Stimulated activated naive B cell treated with anti-CD40 and anti-IgM and Interleukin-4, amounts not matched to agents 10 μg/mL and 1 μg/mL and 100 μg/mL, for 72 hours (primary cell): ENCODE measurements at regions not wholly inside any gene's neighbourhood (a gene's known extent, or its start where the extent isn't known, plus 50 kb on each side); places are given as distances from the start of the nearest gene placed in this dataset.

ENCODE experiments used
- ATAC-seq, 2 donors: fragments of 150-1000 bp; cut with Tn5 transposase; replicated peaks; 2 replicates each; pipeline ENCODE4 v1.10.0; 2021; ENCODE audit warnings: moderate library complexity in 1 of 2
- DNase-seq: peaks from one replicate; pipeline ENCODE4 v3.0.0; 2021
- H3K27ac Mint-ChIP-seq: one replicate; pipeline ENCODE4 v1.8.0; 2022; ENCODE audit warnings: mild to moderate bottlenecking, mixed read lengths
- H3K27me3 Mint-ChIP-seq, 2 donors: one replicate each; pipeline ENCODE4 v1.8.0; 2022; ENCODE audit warnings: mixed read lengths in 2 of 2
- H3K36me3 Mint-ChIP-seq, 2 donors: one replicate each; pipeline ENCODE4 v1.8.0; 2022; ENCODE audit warnings: mixed read lengths in 2 of 2, mild to moderate bottlenecking in 1 of 2
- H3K4me1 Mint-ChIP-seq, 2 donors: one replicate each; pipeline ENCODE4 v1.8.0; 2022; ENCODE audit warnings: mixed read lengths in 2 of 2, mild to moderate bottlenecking in 1 of 2
- H3K4me3 Mint-ChIP-seq, 2 donors: one replicate each; pipeline ENCODE4 v1.8.0; 2022; ENCODE audit warnings: mild to moderate bottlenecking in 2 of 2, mixed read lengths in 2 of 2, moderate library complexity in 1 of 2
- H3K9me3 Mint-ChIP-seq, 2 donors: one replicate each; pipeline ENCODE4 v1.8.0; 2022; ENCODE audit warnings: mixed read lengths in 2 of 2, mild to moderate bottlenecking in 1 of 2

DNA sequence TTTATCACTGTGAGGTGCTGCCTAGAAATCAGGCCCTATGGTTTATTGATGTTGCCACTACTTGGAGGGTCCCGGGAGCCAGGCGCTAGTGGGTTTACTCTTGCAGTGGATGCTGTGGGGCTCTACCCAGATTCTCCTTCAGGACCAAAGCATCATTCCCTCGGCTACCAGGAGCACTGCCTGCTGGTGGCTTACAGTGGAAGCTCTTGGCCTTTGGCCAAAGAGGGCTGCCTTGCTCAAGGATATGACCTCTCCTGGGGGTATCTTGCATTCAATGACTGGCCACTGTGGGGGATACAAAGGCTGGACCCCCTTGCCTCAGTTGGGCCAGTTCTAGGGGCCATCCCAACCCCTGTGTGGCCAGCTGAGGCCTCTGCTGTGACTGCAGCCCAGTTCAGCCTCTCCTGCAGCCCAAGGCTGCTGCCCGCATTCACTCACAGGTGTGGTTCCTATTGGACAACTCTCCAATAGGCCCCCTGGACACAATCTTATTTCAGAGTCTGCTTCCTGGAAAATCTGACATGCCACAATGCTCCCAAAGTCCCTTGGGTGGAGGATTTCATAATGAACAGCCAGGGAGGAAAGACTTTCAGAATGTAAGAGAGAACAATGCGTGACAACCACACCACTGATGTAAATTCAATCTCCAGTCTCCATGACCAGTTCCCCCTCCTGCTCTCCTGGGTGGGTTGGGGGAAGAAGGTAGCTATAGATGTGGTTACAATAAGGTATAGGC is 196.3 kb downstream of the SNX10 start:
- no peaks in the 10 kb centered on the region for H3K9me3 Mint-ChIP-seq
- no peaks in the 10 kb centered on the region for H3K36me3 Mint-ChIP-seq
- no peak overlapping the region for H3K4me3 Mint-ChIP-seq
- ATAC-seq (no peak), DNase-seq (no peak)
- no peak overlapping the region for H3K27ac Mint-ChIP-seq
- no peaks in the 10 kb centered on the region for H3K4me1 Mint-ChIP-seq
- H3K27me3 Mint-ChIP-seq: peaks cover 16 to 62% of the 10 kb centered on the region in 2 donors

- DNase-seq (no peak), ATAC-seq (no peak)
- Mint-ChIP-seq H3K9me3 (no peaks in the 10 kb centered on the region), H3K36me3 (no peaks in the 10 kb centered on the region), H3K27ac (no peak overlapping the region), H3K4me3 (no peak overlapping the region), H3K27me3 (peaks cover 13 to 51% of the 10 kb centered on the region in 2 donors), H3K4me1 (no peaks in the 10 kb centered on the region)
Measured at GRCh38 chr7:26489391-26489790, 197.7 kb downstream of the SNX10 start.

DNA sequence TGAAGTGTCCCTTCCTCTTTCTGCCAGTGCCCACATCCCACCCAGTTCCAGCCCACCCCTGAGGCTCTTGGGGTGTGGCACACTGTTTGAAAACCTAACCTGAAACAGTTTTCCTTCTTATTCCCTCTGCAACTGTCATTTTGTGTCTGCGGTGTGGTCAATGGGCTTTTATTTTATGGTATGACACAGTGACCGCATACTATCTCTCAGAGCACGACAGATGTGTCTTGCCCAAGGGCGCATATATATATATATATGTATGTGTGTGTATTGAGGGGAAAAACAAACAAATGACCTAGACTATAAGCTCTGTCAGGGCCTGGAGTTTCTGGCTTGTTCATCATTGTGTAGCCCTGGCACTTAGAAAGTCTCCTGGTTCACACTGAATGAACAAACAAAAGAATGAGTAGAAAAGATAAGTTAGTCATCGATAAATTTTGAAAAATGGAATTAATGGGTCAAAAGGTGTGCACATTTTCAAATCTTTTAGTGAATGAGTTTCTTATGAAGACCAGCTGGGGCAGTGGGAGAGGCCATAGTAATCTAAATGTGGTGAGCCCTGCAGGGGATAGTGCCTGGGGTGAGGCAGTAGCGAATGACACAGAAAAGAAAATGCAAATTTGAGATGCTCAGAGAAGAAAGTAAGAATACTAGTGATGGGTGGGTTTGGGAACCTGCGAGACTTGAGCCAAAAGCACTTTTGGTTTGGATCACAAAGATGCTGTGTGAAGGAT is 198.4 kb downstream of the SNX10 start:
- no peak for DNase-seq
- H3K9me3 Mint-ChIP-seq: no peaks in the 10 kb centered on the region
- no peak for ATAC-seq
- peaks cover 13 to 48% of the 10 kb centered on the region in 2 donors for H3K27me3 Mint-ChIP-seq
- no peaks in the 10 kb centered on the region for H3K36me3 Mint-ChIP-seq
- no peak overlapping the region for H3K4me3 Mint-ChIP-seq
- no peaks in the 10 kb centered on the region for H3K4me1 Mint-ChIP-seq
- no peak overlapping the region for H3K27ac Mint-ChIP-seq

DNA sequence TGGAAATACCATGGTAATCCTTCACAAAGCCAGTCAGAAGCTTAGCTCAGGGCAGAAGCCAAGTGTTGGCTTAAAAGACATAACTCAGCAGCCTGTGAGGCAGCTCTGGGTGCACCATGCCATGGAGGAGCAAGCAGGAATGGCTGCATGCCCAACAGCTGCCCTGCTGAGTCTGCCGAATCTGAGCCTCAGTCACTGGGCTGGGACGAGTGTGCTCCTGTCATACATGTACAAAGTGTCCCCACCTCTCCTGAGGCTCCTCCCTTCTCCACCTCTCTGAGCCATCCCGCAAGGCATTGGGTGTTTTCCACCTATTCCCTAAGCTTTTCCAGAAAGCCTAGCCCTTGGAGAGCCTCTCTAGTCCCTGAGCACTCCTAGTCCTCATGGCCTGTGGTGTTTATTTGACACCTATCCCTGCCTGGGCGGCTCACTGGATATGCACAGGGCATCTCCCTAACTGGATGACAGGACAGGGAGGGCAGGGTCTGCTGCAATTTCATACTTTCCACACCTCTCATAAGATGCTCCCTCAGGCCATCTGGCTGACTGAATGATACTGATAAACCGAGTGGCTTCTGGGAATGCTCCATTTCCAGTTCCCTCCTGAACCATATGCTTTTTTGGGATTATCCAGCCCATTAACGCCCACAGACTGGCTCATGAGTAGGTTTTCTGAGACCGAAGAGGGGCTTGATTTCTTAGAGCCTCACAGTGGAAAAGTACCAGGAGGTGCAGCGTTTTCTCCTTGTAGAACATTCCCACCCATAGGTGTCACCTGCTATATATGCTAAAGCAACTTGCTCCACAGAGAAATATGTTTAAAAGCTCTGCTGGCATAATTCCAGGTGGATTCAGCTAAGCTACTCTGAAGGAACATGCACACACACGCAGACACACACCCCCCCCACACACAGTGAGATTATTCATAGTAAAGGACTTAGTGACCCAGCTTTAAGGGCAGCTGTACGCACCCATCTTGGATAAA is 199.3 kb downstream of the SNX10 start:
- peaks cover 13 to 48% of the 10 kb centered on the region in 2 donors for H3K27me3 Mint-ChIP-seq
- ATAC-seq: no peak

DNA sequence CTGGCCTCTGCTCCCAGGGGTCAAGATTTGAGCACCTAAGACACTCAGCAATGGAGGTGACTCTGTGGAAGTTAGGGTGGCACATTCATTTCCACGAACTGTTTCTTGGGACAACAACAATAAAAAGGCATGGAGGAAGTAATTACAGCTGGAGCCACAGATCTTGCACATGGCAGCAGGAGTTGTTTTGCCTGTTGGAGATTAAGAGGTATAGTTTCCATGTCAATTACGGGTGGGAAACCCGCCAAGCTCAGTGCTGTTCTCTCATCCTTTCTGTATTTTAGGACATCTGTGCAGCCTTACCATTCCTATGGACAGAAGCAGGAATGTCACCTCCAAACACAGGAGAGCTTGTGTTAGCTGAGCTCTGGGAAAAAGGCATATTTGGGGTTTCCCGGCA is 201.2 kb downstream of the SNX10 start:
- Mint-ChIP-seq H3K4me3 (no peak overlapping the region), H3K9me3 (no peaks in the 10 kb centered on the region), H3K4me1 (no peaks in the 10 kb centered on the region), H3K36me3 (no peaks in the 10 kb centered on the region), H3K27me3 (peaks cover 13 to 45% of the 10 kb centered on the region in 2 donors), H3K27ac (no peak overlapping the region)
- DNase-seq (no peak), ATAC-seq (no peak)

More for the DNA sequence above, 199.3 kb downstream of the SNX10 start:
- H3K36me3 Mint-ChIP-seq: no peaks in the 10 kb centered on the region
- no peak overlapping the region for H3K27ac Mint-ChIP-seq
- DNase-seq: no peak
- H3K4me3 Mint-ChIP-seq: no peak overlapping the region
- H3K9me3 Mint-ChIP-seq: no peaks in the 10 kb centered on the region
- no peaks in the 10 kb centered on the region for H3K4me1 Mint-ChIP-seq

DNA sequence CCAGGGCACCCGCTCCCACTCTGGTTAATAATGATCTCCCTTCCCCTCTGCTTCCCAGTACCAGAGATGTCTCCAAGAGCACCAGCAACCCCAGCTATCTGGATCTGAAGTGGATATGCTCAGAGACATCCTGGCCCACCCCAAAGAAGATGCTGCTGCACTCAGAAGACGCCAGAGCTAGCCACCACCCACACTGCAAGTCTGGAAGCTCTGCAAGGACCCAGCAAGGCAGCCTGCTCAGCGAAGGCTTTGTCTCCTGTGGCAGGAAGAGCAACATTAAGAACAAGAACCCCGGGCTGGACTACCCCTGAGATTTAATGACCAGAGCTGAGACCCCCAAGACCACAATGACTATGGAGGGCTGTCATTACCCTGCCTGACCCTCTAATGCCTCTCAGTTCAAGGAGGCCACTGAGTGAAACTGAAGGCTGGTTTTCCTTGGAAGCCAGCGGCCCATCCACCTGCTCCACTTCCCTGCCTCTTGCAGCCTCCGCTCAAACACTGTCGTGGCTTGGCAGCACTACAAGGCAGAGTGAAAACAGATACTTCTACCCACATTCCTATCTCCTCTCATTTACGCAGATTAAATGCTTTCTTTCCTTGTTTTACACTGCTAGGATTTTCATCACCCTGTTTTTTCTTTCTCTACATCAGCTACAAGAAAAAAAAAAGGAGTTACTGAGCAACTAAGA is 202.2 kb downstream of the SNX10 start:
- Mint-ChIP-seq H3K36me3 (no peaks in the 10 kb centered on the region), H3K9me3 (no peaks in the 10 kb centered on the region), H3K27me3 (peaks cover 6 to 39% of the 10 kb centered on the region in 2 donors), H3K4me3 (no peak overlapping the region), H3K27ac (no peak overlapping the region), H3K4me1 (no peaks in the 10 kb centered on the region)
- ATAC-seq: no peak
- no peak for DNase-seq

DNA sequence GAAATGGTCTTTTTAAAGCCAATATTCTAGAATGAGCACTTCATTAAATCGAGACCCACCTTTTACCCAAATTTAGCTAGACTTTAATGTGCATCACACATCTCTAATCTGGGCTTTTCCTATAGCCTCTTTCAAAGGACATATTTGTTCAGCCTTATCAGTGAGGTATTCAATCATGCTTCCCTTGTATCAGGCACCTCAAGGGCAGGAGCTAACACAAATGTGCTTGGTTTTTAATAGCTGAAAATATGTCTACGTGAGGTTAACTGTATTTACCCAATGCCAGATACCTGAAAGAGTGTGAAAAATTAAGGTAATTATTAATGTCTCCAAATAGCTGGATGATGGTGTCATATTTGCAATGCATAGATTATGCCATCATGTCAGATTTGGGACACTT is 203.9 kb downstream of the SNX10 start:
- no peak for ATAC-seq
- no peak for DNase-seq
- Mint-ChIP-seq H3K27me3 (peaks cover 0 to 30% of the 10 kb centered on the region in 2 donors), H3K4me3 (no peak overlapping the region), H3K27ac (no peak overlapping the region), H3K4me1 (no peaks in the 10 kb centered on the region), H3K36me3 (no peaks in the 10 kb centered on the region), H3K9me3 (no peaks in the 10 kb centered on the region)

DNA sequence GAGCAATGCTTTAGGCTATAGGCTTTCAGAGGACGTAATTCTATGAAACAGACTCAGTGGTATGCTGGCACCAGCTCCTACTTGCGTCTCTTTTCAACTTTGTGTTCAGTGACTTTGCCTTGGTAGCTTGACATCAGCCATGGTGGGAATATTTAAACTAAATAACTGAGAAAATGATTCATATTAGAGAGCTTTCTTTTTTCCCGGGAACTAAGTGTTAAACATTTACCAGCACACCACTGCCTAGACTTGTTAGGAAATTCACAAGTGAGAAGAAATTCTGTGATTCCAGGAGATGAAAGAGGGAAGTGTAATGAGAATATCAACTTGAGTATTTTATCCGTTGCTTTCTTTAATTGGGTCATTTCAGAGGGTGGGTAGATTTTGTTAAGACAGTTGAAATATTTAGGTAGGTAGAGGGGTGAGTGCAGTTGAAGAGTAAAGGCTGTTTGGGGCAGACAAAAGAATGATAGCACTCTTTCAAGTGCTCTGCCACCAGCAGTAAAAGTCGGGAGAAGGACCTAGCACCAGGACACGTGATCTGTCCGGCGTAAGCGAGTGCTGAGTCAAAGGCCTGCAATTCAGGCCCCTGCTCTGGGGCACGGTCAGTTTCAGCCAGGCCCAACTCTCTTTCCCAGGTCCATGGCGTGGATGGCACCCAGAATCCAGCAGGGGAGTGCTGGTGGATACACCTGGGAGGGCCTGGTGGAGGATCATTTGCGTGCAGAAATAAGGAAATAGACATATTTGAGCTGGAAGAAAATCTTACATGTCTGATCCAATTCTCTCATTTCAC is 206.3 kb downstream of the SNX10 start:
- Mint-ChIP-seq H3K4me1 (no peaks in the 10 kb centered on the region), H3K27me3 (peaks cover 3 to 15% of the 10 kb centered on the region in 2 donors), H3K9me3 (no peaks in the 10 kb centered on the region), H3K36me3 (no peaks in the 10 kb centered on the region), H3K4me3 (no peak overlapping the region), H3K27ac (no peak overlapping the region)
- DNase-seq (no peak), ATAC-seq (no peak)

DNA sequence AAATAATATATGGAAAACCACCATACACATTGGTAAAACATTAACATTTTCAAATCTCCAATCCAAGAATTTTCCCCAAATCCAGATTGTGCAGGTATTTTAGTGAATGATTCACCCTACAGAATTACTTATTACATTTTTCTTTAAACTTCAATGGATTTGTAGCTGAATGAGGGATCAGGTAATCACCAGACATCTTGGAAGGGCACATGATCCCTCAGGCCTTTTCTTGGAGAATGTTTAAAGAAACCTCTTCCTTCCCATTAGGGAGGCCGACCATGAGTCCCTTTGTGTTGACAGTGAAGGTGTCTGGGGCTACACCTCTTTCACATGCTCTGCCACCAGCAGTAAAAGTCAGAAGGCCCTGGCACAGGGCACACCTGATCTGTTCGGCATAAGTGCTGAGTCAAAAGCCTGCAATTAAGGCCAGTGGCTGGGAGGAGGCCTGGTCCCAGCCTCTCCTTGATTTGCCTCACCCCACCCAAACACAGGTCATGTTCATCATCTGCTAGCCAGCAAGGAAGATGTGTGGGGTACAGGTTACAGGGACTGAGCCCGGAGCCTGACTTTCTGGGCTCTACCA is 207.7 kb downstream of the SNX10 start:
- peaks cover 13 to 26% of the 10 kb centered on the region in 2 donors for H3K27me3 Mint-ChIP-seq
- H3K27ac Mint-ChIP-seq: no peak overlapping the region
- ATAC-seq (no peak), DNase-seq (no peak)
- H3K36me3 Mint-ChIP-seq: no peaks in the 10 kb centered on the region
- H3K4me3 Mint-ChIP-seq: no peak overlapping the region
- H3K9me3 Mint-ChIP-seq: no peaks in the 10 kb centered on the region
- no peaks in the 10 kb centered on the region for H3K4me1 Mint-ChIP-seq

- Mint-ChIP-seq H3K36me3 (no peaks in the 10 kb centered on the region), H3K4me1 (no peaks in the 10 kb centered on the region), H3K27ac (no peak overlapping the region), H3K27me3 (peaks cover 19 to 36% of the 10 kb centered on the region in 2 donors), H3K4me3 (no peak overlapping the region), H3K9me3 (no peaks in the 10 kb centered on the region)
- peak; percentile 71 to 76 for ATAC-seq
- DNase-seq: no peak
Measured at GRCh38 chr7:26500749-26501352, 209.2 kb downstream of the SNX10 start.

- H3K27ac Mint-ChIP-seq: no peak overlapping the region
- ATAC-seq: no peak
- no peaks in the 10 kb centered on the region for H3K4me1 Mint-ChIP-seq
Measured at GRCh38 chr7:26504411-26505120, 212.9 kb downstream of the SNX10 start.

DNA sequence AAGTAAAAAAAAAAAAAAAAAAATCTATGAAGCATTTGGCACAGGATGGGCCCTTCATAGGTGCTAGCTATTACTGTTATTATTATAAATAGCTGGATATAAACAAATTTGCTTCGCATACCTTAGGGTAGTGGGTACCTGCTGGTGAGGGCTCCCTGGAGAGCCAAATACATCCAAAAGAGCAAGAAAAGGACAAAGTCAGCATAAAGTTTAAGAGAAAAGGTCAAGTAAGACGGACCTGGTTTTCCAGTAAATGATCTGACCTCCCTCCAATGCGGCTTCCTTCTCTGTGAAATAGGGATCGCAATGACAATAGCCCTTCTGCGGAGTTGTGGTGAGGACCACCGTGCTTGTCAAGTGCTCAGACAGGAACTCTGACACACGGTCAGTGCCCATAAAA is 214.5 kb downstream of the SNX10 start:
- H3K4me3 Mint-ChIP-seq: no peak overlapping the region
- no peak for DNase-seq
- no peaks in the 10 kb centered on the region for H3K4me1 Mint-ChIP-seq
- no peak overlapping the region for H3K27ac Mint-ChIP-seq
- no peaks in the 10 kb centered on the region for H3K36me3 Mint-ChIP-seq
- peaks cover 43 to 50% of the 10 kb centered on the region in 2 donors for H3K27me3 Mint-ChIP-seq
- ATAC-seq: no peak
- H3K9me3 Mint-ChIP-seq: peaks cover 0 to 4% of the 10 kb centered on the region in 2 donors

More at GRCh38 chr7:26504411-26505120, 212.9 kb downstream of the SNX10 start:
- no peaks in the 10 kb centered on the region for H3K36me3 Mint-ChIP-seq
- DNase-seq: no peak
- H3K4me3 Mint-ChIP-seq: no peak overlapping the region
- H3K27me3 Mint-ChIP-seq: peaks cover 39 to 51% of the 10 kb centered on the region in 2 donors
- H3K9me3 Mint-ChIP-seq: no peaks in the 10 kb centered on the region
